ENCODE measurements at regions not wholly inside any gene's neighbourhood (a gene's known extent, or its start where the extent isn't known, plus 50 kb on each side); places are given as distances from the start of the nearest gene placed in this dataset.

DNA sequence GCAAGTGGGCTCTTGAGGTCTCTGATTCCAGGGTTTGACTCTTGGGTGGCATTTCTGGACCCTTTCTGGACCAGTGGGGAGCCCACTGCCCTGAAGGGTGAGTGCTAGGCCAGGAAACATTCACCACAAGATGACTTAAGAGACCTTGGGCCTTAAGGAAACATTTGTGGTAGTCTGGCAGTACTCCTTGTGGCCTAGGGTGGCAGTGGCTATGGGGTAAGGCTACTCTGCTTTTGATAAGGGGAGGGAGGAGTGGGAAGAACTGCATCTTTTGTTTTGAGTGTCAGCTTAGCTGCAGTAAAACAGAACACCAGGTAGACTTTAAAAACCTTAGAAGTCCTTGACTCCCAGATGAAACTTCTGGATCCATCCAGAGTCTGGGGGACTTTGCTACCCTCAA, 529.3 kb upstream of the LRRC7 start:
- TF ChIP-seq, protein P1, sequence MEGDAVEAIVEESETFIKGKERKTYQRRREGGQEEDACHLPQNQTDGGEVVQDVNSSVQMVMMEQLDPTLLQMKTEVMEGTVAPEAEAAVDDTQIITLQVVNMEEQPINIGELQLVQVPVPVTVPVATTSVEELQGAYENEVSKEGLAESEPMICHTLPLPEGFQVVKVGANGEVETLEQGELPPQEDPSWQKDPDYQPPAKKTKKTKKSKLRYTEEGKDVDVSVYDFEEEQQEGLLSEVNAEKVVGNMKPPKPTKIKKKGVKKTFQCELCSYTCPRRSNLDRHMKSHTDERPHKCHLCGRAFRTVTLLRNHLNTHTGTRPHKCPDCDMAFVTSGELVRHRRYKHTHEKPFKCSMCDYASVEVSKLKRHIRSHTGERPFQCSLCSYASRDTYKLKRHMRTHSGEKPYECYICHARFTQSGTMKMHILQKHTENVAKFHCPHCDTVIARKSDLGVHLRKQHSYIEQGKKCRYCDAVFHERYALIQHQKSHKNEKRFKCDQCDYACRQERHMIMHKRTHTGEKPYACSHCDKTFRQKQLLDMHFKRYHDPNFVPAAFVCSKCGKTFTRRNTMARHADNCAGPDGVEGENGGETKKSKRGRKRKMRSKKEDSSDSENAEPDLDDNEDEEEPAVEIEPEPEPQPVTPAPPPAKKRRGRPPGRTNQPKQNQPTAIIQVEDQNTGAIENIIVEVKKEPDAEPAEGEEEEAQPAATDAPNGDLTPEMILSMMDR (IDR thresholded peaks at IDR 0.05): no peak
- TF ChIP-seq POLR2A (IDR thresholded peaks at IDR 0.05): no peak

All from sigmoid colon (tissue), 3 donors.